ENCODE measurements at regions not wholly inside any gene's neighbourhood (a gene's known extent, or its start where the extent isn't known, plus 50 kb on each side); places are given as distances from the start of the nearest gene placed in this dataset.

DNA sequence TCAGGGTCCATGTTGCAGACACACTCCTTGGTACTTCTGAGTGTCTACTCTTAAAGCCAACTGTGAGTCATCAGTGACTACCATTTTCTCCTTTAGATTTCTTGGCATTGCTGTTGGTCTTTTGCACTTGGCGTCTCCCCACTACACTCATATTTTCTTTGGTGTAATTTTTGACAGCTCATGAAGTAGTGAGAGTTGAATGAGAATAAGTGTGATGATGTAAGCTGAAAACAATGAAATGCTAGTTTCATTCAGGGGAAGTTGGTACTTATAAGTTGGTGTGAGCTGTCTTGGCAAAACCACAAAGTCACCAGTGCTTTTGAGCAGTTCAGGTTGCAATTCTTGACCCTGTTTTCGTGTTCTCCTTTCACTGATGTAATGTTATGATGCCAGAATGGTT, 142.9 kb upstream of the ARX start (continued):
- no peak for TF ChIP-seq TAF1 (IDR thresholded peaks at IDR 0.05; ENCODE audit: borderline replicate concordance, low read depth, low read length)

DNA sequence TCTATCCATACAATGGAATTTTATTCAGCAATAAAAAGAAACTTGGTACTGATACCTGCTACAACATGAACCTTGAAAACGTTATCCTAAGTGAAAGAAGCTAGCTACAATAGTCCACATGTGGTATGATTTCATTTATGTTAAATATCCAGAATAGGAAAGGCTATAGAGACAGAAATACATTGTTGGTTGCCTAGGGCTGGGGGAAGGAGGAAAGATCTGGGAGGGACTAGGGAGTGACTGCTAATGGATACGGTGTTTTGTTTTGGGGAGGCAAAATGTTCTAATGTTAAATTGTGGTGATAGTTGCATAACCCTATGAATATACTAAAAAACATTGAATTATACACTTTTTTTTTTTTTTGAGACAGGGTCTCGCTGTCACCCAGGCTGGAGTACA, 141.1 kb upstream of the ARX start:
- no peaks in the 10 kb centered on the region for H4K20me1 ChIP-seq (ENCODE audit: insufficient read depth)
- DNase-seq: no peak
- H2AFZ ChIP-seq (ENCODE audit: low read depth): no peak overlapping the region
- no peaks in the 10 kb centered on the region for H3K36me3 ChIP-seq (replicated peaks in 1 of 2; ENCODE audit: control insufficient read depth in 1 of 2, insufficient read depth in 2 of 2, low read length in 1 of 2)
- H3K79me2 ChIP-seq (ENCODE audit: insufficient read depth): no peaks in the 10 kb centered on the region
- no peak overlapping the region for H3K27ac ChIP-seq (ENCODE audit: low read depth in 2 of 2, low read length in 1 of 2)
- no peaks in the 10 kb centered on the region for H3K9me3 ChIP-seq
- ChIA-PET CTCF (interaction anchor here (3.4 kb wide), 1 partner anchor 12 kb away, joined by 11 read pairs; no protein-coding TSS in a partner anchor), POLR2A (no interaction called here)
- no peak overlapping the region for H3K9ac ChIP-seq
- 16% methylated on average over 3 of the region's 3 CpGs for WGBS (ENCODE audit: low lambda C conversion rate)
- H3K4me2 ChIP-seq: no peak overlapping the region
- no peaks in the 10 kb centered on the region for H3K4me1 ChIP-seq (ENCODE audit: control insufficient read depth in 1 of 2, insufficient read depth in 2 of 2, low read depth in 1 of 2, low read length in 1 of 2)
- TF ChIP-seq, protein P1, sequence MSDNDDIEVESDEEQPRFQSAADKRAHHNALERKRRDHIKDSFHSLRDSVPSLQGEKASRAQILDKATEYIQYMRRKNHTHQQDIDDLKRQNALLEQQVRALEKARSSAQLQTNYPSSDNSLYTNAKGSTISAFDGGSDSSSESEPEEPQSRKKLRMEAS (IDR thresholded peaks at IDR 0.05; ENCODE audit: low read depth): no peak
- TF ChIP-seq SIN3A (IDR thresholded peaks at IDR 0.05; ENCODE audit: borderline replicate concordance, low read depth, low read length): no peak
- TF ChIP-seq FOXJ3 (CRISPR knock-in tag; IDR thresholded peaks at IDR 0.05): no peak
- TF ChIP-seq NRF1 (IDR thresholded peaks at IDR 0.05; ENCODE audit: low read depth, low read length): no peak
- TF ChIP-seq RCOR1 (IDR thresholded peaks at IDR 0.05; ENCODE audit: low read length): no peak
- TF ChIP-seq, protein P2, sequence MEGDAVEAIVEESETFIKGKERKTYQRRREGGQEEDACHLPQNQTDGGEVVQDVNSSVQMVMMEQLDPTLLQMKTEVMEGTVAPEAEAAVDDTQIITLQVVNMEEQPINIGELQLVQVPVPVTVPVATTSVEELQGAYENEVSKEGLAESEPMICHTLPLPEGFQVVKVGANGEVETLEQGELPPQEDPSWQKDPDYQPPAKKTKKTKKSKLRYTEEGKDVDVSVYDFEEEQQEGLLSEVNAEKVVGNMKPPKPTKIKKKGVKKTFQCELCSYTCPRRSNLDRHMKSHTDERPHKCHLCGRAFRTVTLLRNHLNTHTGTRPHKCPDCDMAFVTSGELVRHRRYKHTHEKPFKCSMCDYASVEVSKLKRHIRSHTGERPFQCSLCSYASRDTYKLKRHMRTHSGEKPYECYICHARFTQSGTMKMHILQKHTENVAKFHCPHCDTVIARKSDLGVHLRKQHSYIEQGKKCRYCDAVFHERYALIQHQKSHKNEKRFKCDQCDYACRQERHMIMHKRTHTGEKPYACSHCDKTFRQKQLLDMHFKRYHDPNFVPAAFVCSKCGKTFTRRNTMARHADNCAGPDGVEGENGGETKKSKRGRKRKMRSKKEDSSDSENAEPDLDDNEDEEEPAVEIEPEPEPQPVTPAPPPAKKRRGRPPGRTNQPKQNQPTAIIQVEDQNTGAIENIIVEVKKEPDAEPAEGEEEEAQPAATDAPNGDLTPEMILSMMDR (IDR thresholded peaks at IDR 0.05): no peak
- no peak for TF ChIP-seq CHD2 (IDR thresholded peaks at IDR 0.05; ENCODE audit: low read length, partially characterized antibody)
- TF ChIP-seq FOSL2 (IDR thresholded peaks at IDR 0.05; ENCODE audit: borderline replicate concordance, low read depth): no peak
- TF ChIP-seq JUND (IDR thresholded peaks at IDR 0.05): no peak
- TF ChIP-seq, protein P3, sequence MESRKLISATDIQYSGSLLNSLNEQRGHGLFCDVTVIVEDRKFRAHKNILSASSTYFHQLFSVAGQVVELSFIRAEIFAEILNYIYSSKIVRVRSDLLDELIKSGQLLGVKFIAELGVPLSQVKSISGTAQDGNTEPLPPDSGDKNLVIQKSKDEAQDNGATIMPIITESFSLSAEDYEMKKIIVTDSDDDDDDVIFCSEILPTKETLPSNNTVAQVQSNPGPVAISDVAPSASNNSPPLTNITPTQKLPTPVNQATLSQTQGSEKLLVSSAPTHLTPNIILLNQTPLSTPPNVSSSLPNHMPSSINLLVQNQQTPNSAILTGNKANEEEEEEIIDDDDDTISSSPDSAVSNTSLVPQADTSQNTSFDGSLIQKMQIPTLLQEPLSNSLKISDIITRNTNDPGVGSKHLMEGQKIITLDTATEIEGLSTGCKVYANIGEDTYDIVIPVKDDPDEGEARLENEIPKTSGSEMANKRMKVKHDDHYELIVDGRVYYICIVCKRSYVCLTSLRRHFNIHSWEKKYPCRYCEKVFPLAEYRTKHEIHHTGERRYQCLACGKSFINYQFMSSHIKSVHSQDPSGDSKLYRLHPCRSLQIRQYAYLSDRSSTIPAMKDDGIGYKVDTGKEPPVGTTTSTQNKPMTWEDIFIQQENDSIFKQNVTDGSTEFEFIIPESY (IDR thresholded peaks at IDR 0.05; ENCODE audit: borderline replicate concordance, low read depth): no peak
- TF ChIP-seq, protein P4, sequence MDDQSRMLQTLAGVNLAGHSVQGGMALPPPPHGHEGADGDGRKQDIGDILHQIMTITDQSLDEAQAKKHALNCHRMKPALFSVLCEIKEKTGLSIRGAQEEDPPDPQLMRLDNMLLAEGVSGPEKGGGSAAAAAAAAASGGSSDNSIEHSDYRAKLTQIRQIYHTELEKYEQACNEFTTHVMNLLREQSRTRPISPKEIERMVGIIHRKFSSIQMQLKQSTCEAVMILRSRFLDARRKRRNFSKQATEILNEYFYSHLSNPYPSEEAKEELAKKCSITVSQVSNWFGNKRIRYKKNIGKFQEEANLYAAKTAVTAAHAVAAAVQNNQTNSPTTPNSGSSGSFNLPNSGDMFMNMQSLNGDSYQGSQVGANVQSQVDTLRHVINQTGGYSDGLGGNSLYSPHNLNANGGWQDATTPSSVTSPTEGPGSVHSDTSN (IDR thresholded peaks at IDR 0.05): no peak
- no peak for TF ChIP-seq EP300 (IDR thresholded peaks at IDR 0.05; ENCODE audit: borderline replicate concordance in 1 of 2, low read depth in 1 of 2, low read length in 1 of 2)
- TF ChIP-seq, protein P5, sequence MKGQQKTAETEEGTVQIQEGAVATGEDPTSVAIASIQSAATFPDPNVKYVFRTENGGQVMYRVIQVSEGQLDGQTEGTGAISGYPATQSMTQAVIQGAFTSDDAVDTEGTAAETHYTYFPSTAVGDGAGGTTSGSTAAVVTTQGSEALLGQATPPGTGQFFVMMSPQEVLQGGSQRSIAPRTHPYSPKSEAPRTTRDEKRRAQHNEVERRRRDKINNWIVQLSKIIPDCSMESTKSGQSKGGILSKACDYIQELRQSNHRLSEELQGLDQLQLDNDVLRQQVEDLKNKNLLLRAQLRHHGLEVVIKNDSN (IDR thresholded peaks at IDR 0.05; ENCODE audit: borderline replicate concordance, low read depth): no peak
- no peak for TF ChIP-seq RAD21 (IDR thresholded peaks at IDR 0.05; ENCODE audit: low read length)
- TF ChIP-seq TEAD4 (IDR thresholded peaks at IDR 0.05; ENCODE audit: borderline replicate concordance, insufficient read depth): no peak
- TF ChIP-seq YY1 (IDR thresholded peaks at IDR 0.05; ENCODE audit: low read depth): no peak
- TF ChIP-seq RXRA (IDR thresholded peaks at IDR 0.05; ENCODE audit: borderline replicate concordance, low read depth): no peak
- H3K27me3 ChIP-seq (ENCODE audit: insufficient read depth): no peaks in the 10 kb centered on the region
- no peak overlapping the region for H3K4me3 ChIP-seq (ENCODE audit: low read depth in 2 of 2, low read length in 1 of 2)
- H3F3A ChIP-seq (replicated peaks; ENCODE audit: insufficient read depth): no peaks in the 10 kb centered on the region
- H3K9me2 ChIP-seq: no peaks in the 10 kb centered on the region
